ENCODE measurements at regions not wholly inside any gene's neighbourhood (a gene's known extent, or its start where the extent isn't known, plus 50 kb on each side); places are given as distances from the start of the nearest gene placed in this dataset.

DNA sequence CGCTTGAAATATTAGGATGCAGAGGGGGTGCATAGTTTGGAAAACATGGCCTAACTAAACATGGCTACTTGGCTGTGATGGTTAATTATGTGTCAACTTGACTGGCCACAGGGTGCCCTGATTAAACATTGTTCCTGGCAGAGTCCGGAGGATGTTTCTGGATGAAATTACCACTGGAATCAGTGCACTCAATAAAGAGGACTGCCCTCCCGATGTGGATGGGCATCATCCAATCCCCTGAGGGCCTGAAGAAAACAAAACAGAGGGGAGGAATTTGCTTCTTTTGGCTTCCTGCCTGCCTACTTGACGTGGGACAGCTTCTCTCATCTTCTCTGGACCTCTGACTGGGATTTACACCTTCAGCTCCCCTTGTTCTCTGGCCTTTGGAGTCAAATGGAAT is 79.1 kb upstream of the KCNE2 start:
- TF ChIP-seq, protein P1, sequence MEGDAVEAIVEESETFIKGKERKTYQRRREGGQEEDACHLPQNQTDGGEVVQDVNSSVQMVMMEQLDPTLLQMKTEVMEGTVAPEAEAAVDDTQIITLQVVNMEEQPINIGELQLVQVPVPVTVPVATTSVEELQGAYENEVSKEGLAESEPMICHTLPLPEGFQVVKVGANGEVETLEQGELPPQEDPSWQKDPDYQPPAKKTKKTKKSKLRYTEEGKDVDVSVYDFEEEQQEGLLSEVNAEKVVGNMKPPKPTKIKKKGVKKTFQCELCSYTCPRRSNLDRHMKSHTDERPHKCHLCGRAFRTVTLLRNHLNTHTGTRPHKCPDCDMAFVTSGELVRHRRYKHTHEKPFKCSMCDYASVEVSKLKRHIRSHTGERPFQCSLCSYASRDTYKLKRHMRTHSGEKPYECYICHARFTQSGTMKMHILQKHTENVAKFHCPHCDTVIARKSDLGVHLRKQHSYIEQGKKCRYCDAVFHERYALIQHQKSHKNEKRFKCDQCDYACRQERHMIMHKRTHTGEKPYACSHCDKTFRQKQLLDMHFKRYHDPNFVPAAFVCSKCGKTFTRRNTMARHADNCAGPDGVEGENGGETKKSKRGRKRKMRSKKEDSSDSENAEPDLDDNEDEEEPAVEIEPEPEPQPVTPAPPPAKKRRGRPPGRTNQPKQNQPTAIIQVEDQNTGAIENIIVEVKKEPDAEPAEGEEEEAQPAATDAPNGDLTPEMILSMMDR (IDR thresholded peaks at IDR 0.05; ENCODE audit: control extremely low read depth in 1 of 3, insufficient read depth in 1 of 3, low read depth in 1 of 3, low read length in 3 of 3) = no peak
- TF ChIP-seq NRF1 (IDR thresholded peaks at IDR 0.05; ENCODE audit: low read depth, low read length) (no peak), POLR2AphosphoS5 (IDR thresholded peaks at IDR 0.05; ENCODE audit: low read depth, low read length) (no peak), JUN (IDR thresholded peaks at IDR 0.05; ENCODE audit: low read depth, low read length) (no peak), GABPA (IDR thresholded peaks at IDR 0.05; ENCODE audit: borderline replicate concordance, insufficient read depth, low read length) (no peak), CREB1 (IDR thresholded peaks at IDR 0.05) (no peak), CHD2 (IDR thresholded peaks at IDR 0.05; ENCODE audit: low read length) (no peak)

All from H1 (cell line).